ENCODE measurements at regions not wholly inside any gene's neighbourhood (a gene's known extent, or its start where the extent isn't known, plus 50 kb on each side); places are given as distances from the start of the nearest gene placed in this dataset.

DNA sequence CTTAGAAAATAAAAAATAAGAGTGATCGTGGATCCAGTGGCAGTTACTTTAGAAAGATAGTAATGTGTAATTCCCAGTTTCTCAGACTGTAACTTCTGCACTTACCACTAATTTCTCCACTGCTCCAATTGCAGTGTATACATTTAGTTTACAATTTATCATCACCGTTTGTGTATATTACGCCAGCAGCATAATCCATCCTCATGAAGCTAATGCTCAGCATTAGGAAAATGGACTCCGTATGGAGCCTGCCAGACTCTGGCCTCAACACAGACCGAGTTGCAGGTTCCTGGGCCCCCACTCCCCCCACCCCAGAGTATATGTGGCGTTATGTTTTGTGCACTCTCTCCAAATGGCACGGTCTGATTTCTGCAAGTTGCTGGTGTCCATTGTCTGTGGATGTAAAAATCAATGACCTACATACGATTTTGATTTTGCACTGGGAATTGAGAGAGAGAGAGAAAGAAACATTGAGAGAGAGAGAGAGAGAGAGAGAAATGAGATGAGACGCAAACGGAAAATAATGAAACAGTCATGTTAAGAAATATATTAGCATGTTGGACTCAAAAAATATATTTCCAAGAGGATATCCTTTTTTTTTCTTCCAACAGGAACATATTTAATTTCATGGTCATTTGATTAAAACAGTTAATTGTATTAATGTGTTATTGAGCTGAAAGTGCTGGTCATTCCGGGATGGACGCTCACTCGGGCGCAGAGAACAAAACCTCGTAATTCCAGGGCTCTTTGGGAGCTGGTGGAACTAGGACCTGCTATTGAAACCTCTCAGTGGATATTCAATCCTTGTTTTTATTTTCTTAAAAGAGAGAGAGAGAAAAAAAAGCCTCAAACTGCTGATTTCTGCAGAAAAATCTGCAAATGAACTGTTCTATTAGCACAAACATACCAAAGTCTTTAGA is 278.8 kb downstream of the TSHZ3 start:
- in situ Hi-C loops (cut with HindIII; ENCODE audit: low sequenced_read_pairs) = no loop called here
- H3K4me3 ChIP-seq (ENCODE audit: low read depth, low read length) = no peak overlapping the region
- TF ChIP-seq, protein P1, sequence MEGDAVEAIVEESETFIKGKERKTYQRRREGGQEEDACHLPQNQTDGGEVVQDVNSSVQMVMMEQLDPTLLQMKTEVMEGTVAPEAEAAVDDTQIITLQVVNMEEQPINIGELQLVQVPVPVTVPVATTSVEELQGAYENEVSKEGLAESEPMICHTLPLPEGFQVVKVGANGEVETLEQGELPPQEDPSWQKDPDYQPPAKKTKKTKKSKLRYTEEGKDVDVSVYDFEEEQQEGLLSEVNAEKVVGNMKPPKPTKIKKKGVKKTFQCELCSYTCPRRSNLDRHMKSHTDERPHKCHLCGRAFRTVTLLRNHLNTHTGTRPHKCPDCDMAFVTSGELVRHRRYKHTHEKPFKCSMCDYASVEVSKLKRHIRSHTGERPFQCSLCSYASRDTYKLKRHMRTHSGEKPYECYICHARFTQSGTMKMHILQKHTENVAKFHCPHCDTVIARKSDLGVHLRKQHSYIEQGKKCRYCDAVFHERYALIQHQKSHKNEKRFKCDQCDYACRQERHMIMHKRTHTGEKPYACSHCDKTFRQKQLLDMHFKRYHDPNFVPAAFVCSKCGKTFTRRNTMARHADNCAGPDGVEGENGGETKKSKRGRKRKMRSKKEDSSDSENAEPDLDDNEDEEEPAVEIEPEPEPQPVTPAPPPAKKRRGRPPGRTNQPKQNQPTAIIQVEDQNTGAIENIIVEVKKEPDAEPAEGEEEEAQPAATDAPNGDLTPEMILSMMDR (IDR thresholded peaks at IDR 0.05; ENCODE audit: low read depth, low read length) = no peak
- no peak for DNase-seq (ENCODE audit: low read depth, low spot score)

DNA sequence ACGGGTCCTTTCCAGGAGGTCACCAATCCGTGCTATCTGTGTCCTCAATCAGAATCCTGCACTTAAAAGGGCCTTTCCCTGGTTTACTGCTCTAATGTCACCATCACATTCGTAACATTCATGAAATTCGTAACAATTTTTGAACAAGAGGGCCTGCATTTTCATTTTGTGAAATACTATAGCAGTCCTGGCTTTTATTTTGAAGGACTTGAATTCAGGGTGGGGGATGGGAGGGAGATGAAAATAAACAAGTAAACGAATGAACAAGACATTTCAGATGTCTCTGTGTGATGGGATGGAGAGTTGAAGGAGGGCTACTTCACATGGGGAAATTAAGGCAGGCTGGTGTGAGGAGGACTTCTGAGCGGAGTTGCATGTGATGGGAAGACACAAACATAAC is 281.0 kb downstream of the TSHZ3 start:
- H3K4me3 ChIP-seq (ENCODE audit: low read depth, low read length) = no peak overlapping the region
- no peak for DNase-seq (ENCODE audit: low read depth, low spot score)
- TF ChIP-seq, protein P1 (IDR thresholded peaks at IDR 0.05; ENCODE audit: low read depth, low read length) = no peak
- in situ Hi-C loops (cut with HindIII; ENCODE audit: low sequenced_read_pairs) = no loop called here

DNA sequence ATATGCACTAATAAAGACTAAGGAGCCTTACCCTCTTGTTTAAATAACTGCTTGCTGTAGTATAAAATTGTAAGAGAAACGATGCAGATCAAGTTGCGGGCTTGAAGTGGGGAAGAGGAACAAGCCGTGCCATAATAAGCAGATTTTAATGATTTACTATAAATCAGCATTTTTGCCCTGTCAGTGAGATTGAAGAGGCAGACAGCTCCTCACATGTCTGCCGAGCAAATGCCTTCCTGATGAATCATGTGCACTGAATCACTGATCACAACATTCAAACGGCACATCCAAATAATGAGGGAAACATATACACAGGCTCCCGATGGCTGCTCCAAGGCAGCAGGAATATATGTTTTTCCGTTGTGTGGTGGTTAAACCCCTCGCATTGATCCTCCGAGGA is 282.9 kb downstream of the TSHZ3 start:
- DNase-seq (ENCODE audit: low read depth, low spot score) = peak; percentile 66
- TF ChIP-seq, protein P1 (IDR thresholded peaks at IDR 0.05; ENCODE audit: low read depth, low read length) = no peak
- no peak overlapping the region for H3K4me3 ChIP-seq (ENCODE audit: low read depth, low read length)
- in situ Hi-C loops (cut with HindIII; ENCODE audit: low sequenced_read_pairs) = no loop called here

DNA sequence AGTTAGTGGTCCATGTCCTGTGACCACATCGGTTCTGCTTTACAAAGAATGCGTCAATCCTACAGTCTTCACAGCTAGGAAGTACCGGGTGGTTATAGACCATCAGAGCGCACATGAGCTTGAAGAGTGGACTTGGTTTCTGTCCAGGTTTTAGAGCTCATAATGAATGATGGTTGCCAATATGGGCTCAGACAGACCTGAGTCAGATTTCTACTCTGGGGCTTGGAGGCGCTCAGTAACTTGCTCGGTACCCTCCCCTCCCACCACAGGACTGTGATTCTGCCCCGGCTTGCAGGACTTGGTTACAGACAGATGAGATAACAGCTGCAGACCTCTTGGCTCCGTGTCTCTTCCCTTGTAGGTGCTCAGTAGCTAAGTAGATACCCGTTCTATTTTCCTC is 284.7 kb downstream of the TSHZ3 start:
- DNase-seq (ENCODE audit: low read depth, low spot score) = no peak
- TF ChIP-seq, protein P1 (IDR thresholded peaks at IDR 0.05; ENCODE audit: low read depth, low read length) = no peak
- in situ Hi-C loops (cut with HindIII; ENCODE audit: low sequenced_read_pairs) = no loop called here
- H3K4me3 ChIP-seq (ENCODE audit: low read depth, low read length) = no peak overlapping the region

- in situ Hi-C loops (cut with HindIII; ENCODE audit: low sequenced_read_pairs) = no loop called here
- TF ChIP-seq, protein P1 (IDR thresholded peaks at IDR 0.05; ENCODE audit: low read depth, low read length) = no peak
- DNase-seq (ENCODE audit: low read depth, low spot score) = no peak
- H3K4me3 ChIP-seq (ENCODE audit: low read depth, low read length) = no peak overlapping the region
Observed at GRCh38 chr19:31058676-31059340, 290.4 kb downstream of the TSHZ3 start.

DNA sequence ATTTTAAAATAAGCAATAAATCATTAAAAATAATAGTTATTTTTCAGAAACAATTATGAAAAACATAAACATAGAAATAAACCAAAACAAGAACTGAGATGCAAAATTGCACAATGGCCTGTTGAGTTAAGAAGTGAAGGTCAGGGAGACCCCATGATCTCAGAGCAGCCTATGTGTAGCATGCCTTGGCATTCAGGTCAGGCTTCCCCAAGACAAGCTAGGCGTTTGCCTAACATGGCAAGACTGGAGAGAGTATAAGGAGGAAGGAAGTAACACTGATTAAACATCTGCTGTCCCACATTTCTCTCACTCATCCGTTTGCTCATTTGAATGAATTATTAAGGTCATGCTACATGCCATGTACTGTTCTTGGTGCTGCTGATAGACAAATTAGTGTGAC is 291.8 kb downstream of the TSHZ3 start:
- no peak overlapping the region for H3K4me3 ChIP-seq (ENCODE audit: low read depth, low read length)
- in situ Hi-C loops (cut with HindIII; ENCODE audit: low sequenced_read_pairs) = no loop called here
- no peak for DNase-seq (ENCODE audit: low read depth, low spot score)
- TF ChIP-seq, protein P1 (IDR thresholded peaks at IDR 0.05; ENCODE audit: low read depth, low read length) = no peak

Data from astrocyte of the spinal cord (primary cell).